ENCODE measurements at regions not wholly inside any gene's neighbourhood (a gene's known extent, or its start where the extent isn't known, plus 50 kb on each side); places are given as distances from the start of the nearest gene placed in this dataset.

- Mint-ChIP-seq H3K27me3 (no peaks in the 10 kb centered on the region), H3K27ac (no peak overlapping the region), H3K4me1 (no peaks in the 10 kb centered on the region), H3K9me3 (no peaks in the 10 kb centered on the region), H3K36me3 (no peaks in the 10 kb centered on the region), H3K4me3 (no peak overlapping the region)
- POLR2A ChIA-PET = no interaction called here
- ATAC-seq (ENCODE audit: low read depth) (no peak), DNase-seq (no peak)
These were observed 1196.7 kb downstream of the EFNB2 start for GRCh38 chr13:105338773-105339172.

GRCh38 chr13:105338006-105338405 lies 1197.5 kb downstream of the EFNB2 start:
- Mint-ChIP-seq H3K4me1 (no peaks in the 10 kb centered on the region), H3K4me3 (no peak overlapping the region), H3K27ac (no peak overlapping the region), H3K9me3 (no peaks in the 10 kb centered on the region), H3K27me3 (no peaks in the 10 kb centered on the region), H3K36me3 (no peaks in the 10 kb centered on the region)
- ATAC-seq (ENCODE audit: low read depth) = no peak
- DNase-seq = no peak
- POLR2A ChIA-PET = no interaction called here

GRCh38 chr13:105336706-105337576 lies 1198.5 kb downstream of the EFNB2 start:
- no peak for DNase-seq
- no peak overlapping the region for H3K27ac Mint-ChIP-seq
- H3K27me3 Mint-ChIP-seq = no peaks in the 10 kb centered on the region
- no peak for ATAC-seq (ENCODE audit: low read depth)
- no peak overlapping the region for H3K4me3 Mint-ChIP-seq
- POLR2A ChIA-PET = no interaction called here
- H3K9me3 Mint-ChIP-seq = no peaks in the 10 kb centered on the region
- no peaks in the 10 kb centered on the region for H3K4me1 Mint-ChIP-seq
- H3K36me3 Mint-ChIP-seq = no peaks in the 10 kb centered on the region

GRCh38 chr13:105334211-105334610 lies 1201.3 kb downstream of the EFNB2 start:
- Mint-ChIP-seq H3K27ac (no peak overlapping the region), H3K27me3 (no peaks in the 10 kb centered on the region), H3K9me3 (no peaks in the 10 kb centered on the region), H3K4me1 (no peaks in the 10 kb centered on the region), H3K4me3 (no peak overlapping the region), H3K36me3 (no peaks in the 10 kb centered on the region)
- no peak for ATAC-seq (ENCODE audit: low read depth)
- POLR2A ChIA-PET = no interaction called here
- DNase-seq = no peak

GRCh38 chr13:105333416-105333815 lies 1202.0 kb downstream of the EFNB2 start:
- Mint-ChIP-seq H3K4me3 (no peak overlapping the region), H3K27ac (no peak overlapping the region), H3K27me3 (no peaks in the 10 kb centered on the region), H3K9me3 (no peaks in the 10 kb centered on the region), H3K4me1 (no peaks in the 10 kb centered on the region), H3K36me3 (no peaks in the 10 kb centered on the region)
- POLR2A ChIA-PET = no interaction called here
- ATAC-seq (ENCODE audit: low read depth) (no peak), DNase-seq (no peak)

- POLR2A ChIA-PET = no interaction called here
- no peaks in the 10 kb centered on the region for H3K4me1 Mint-ChIP-seq
- H3K9me3 Mint-ChIP-seq = no peaks in the 10 kb centered on the region
- DNase-seq (no peak), ATAC-seq (ENCODE audit: low read depth) (no peak)
- H3K36me3 Mint-ChIP-seq = no peaks in the 10 kb centered on the region
- H3K27me3 Mint-ChIP-seq = no peaks in the 10 kb centered on the region
- H3K4me3 Mint-ChIP-seq = no peak overlapping the region
- no peak overlapping the region for H3K27ac Mint-ChIP-seq
These were observed 1206.1 kb downstream of the EFNB2 start for GRCh38 chr13:105329359-105329758.

- H3K4me1 Mint-ChIP-seq = no peaks in the 10 kb centered on the region
- H3K27me3 Mint-ChIP-seq = no peaks in the 10 kb centered on the region
- no peak overlapping the region for H3K4me3 Mint-ChIP-seq
- ATAC-seq (ENCODE audit: low read depth) = no peak
- POLR2A ChIA-PET = no interaction called here
- no peaks in the 10 kb centered on the region for H3K36me3 Mint-ChIP-seq
- no peak overlapping the region for H3K27ac Mint-ChIP-seq
- DNase-seq = no peak
- H3K9me3 Mint-ChIP-seq = no peaks in the 10 kb centered on the region
These were observed 1207.2 kb downstream of the EFNB2 start for GRCh38 chr13:105328212-105328611.

DNA sequence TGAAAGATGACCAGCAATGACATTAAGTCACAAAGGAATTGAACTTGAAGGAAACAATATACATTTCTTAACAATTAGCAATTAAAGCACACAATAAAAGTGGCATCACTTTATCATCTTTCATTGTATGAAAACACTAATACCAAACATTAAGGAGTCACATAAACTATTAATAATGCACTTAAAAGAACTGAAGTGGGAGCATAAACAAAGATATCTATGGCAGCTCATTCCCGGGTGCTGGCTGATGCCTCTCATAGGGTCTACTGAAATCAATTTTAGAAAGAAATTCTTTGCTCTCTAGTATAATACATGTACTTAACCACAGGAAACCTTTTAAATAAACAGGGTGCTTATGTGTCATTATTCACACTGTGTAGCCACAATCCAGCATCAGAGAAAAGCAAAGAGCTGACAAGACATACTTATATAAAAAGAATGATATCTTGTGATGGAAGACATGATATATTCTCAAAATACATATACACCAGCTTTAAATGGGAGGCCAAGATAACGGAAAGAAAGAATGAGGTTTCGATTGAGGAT lies 1207.8 kb downstream of the EFNB2 start:
- POLR2A ChIA-PET = no interaction called here
- Mint-ChIP-seq H3K9me3 (no peaks in the 10 kb centered on the region), H3K4me3 (no peak overlapping the region), H3K4me1 (no peaks in the 10 kb centered on the region), H3K27ac (no peak overlapping the region), H3K27me3 (no peaks in the 10 kb centered on the region), H3K36me3 (no peaks in the 10 kb centered on the region)
- ATAC-seq (ENCODE audit: low read depth) = no peak
- no peak for DNase-seq

GRCh38 chr13:105319875-105320274 lies 1215.6 kb downstream of the EFNB2 start:
- DNase-seq (no peak), ATAC-seq (ENCODE audit: low read depth) (no peak)
- Mint-ChIP-seq H3K27me3 (no peaks in the 10 kb centered on the region), H3K4me3 (no peak overlapping the region), H3K36me3 (no peaks in the 10 kb centered on the region), H3K9me3 (no peaks in the 10 kb centered on the region), H3K27ac (no peak overlapping the region), H3K4me1 (no peaks in the 10 kb centered on the region)
- POLR2A ChIA-PET = no interaction called here

- H3K4me3 Mint-ChIP-seq = no peak overlapping the region
- H3K27me3 Mint-ChIP-seq = no peaks in the 10 kb centered on the region
- H3K27ac Mint-ChIP-seq = no peak overlapping the region
- POLR2A ChIA-PET = no interaction called here
- no peaks in the 10 kb centered on the region for H3K4me1 Mint-ChIP-seq
- ATAC-seq (ENCODE audit: low read depth) = no peak
- no peaks in the 10 kb centered on the region for H3K36me3 Mint-ChIP-seq
- no peak for DNase-seq
- no peaks in the 10 kb centered on the region for H3K9me3 Mint-ChIP-seq
These were observed 1218.7 kb downstream of the EFNB2 start for GRCh38 chr13:105316731-105317130.

DNA sequence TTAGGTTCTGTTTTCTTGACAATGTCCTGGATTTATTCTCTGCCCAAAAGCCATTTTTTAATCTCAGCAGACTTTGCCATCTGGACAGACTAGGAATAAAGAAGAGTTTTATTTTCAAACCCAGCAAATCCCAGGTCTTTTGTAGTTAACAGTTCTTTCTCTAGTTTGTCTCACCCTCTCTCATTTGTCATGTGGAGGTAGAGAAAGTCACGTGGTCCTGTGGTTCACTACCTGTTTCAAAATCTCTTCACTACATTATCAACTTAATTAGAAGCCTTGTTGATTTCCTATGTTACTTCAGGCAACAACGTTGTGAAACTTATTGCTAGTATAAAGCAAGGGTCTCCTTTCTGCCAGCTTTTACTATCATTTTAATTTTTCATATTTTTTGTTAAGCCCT lies 1222.6 kb downstream of the EFNB2 start:
- no peak for ATAC-seq (ENCODE audit: low read depth)
- POLR2A ChIA-PET = no interaction called here
- H3K27me3 Mint-ChIP-seq = no peaks in the 10 kb centered on the region
- no peak overlapping the region for H3K27ac Mint-ChIP-seq
- H3K36me3 Mint-ChIP-seq = no peaks in the 10 kb centered on the region
- no peak for DNase-seq
- H3K4me3 Mint-ChIP-seq = no peak overlapping the region
- H3K9me3 Mint-ChIP-seq = peaks cover 2% of the 10 kb centered on the region
- H3K4me1 Mint-ChIP-seq = no peaks in the 10 kb centered on the region

GRCh38 chr13:105311094-105311493 lies 1224.4 kb downstream of the EFNB2 start:
- Mint-ChIP-seq H3K4me1 (no peaks in the 10 kb centered on the region), H3K27me3 (no peaks in the 10 kb centered on the region), H3K27ac (no peak overlapping the region), H3K4me3 (no peak overlapping the region), H3K9me3 (peaks cover 2% of the 10 kb centered on the region), H3K36me3 (no peaks in the 10 kb centered on the region)
- ATAC-seq (ENCODE audit: low read depth) = no peak
- DNase-seq = no peak
- POLR2A ChIA-PET = no interaction called here

DNA sequence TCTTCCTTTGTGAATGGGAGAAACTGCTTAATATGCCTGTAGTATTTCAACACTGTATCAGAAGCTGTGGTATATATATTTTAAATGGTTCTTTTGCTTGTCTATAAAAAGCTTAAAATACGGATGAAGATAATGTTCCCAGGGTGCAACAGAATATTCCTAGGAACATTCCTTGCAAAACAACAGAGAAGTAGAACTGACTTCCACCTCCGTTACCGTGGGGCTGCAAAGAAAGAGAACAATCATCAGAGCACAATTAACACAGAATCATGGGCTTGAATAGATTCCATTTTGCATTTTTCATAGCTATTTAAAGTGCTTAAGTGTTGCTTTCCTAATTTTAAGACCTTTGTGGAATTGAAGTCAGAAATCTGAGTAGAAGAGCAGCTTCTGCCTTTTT lies 1227.7 kb downstream of the EFNB2 start:
- ATAC-seq (ENCODE audit: low read depth) = no peak
- H3K36me3 Mint-ChIP-seq = no peaks in the 10 kb centered on the region
- no peak overlapping the region for H3K27ac Mint-ChIP-seq
- H3K9me3 Mint-ChIP-seq = peaks cover 2% of the 10 kb centered on the region
- H3K4me1 Mint-ChIP-seq = no peaks in the 10 kb centered on the region
- DNase-seq = no peak
- H3K27me3 Mint-ChIP-seq = no peaks in the 10 kb centered on the region
- no peak overlapping the region for H3K4me3 Mint-ChIP-seq
- POLR2A ChIA-PET = no interaction called here

- no peak overlapping the region for H3K27ac Mint-ChIP-seq
- H3K4me1 Mint-ChIP-seq = no peaks in the 10 kb centered on the region
- POLR2A ChIA-PET = no interaction called here
- no peak overlapping the region for H3K4me3 Mint-ChIP-seq
- DNase-seq = no peak
- H3K9me3 Mint-ChIP-seq = no peaks in the 10 kb centered on the region
- ATAC-seq (ENCODE audit: low read depth) = no peak
- H3K36me3 Mint-ChIP-seq = no peaks in the 10 kb centered on the region
- no peaks in the 10 kb centered on the region for H3K27me3 Mint-ChIP-seq
These were observed 1237.6 kb downstream of the EFNB2 start for GRCh38 chr13:105297839-105298238.
